Endothelial cell of umbilical vein (primary cell): ENCODE measurements at regions not wholly inside any gene's neighbourhood (a gene's known extent, or its start where the extent isn't known, plus 50 kb on each side); places are given as distances from the start of the nearest gene placed in this dataset.

Experiments
- BruUV-seq: library from RNA; stranded (reverse); fragments of 400-500 nt; replicated peaks from 2 replicates; lab custom pipeline; 2021; lab: Mats Ljungman, UMichigan
- CTCF ChIA-PET: fragments of 300-600, 350-600 bp; sonication (Branson Sonifier 250); formaldehyde crosslinking; loops from one replicate; lab custom pipeline; 2021; ENCODE audit warnings: antibody characterized with exemption, inconsistent platforms; lab: Charles Lee
- POLR2A ChIA-PET: fragments of 300-600, 350-600 bp; sonication (Branson Sonifier 250); formaldehyde crosslinking; loops from one replicate; lab custom pipeline; 2021; ENCODE audit warnings: antibody characterized with exemption, inconsistent platforms; lab: Charles Lee
- DNase-seq: peaks from one replicate; pipeline ENCODE4 v3.0.0-alpha.2; 2011; ENCODE audit warnings: low read depth, low spot score
- FAIRE-seq: peaks from 2 replicates; lab custom pipeline; 2011; peaks lifted over from hg19 to GRCh38; lab: Jason Lieb, UNC
- H2AFZ ChIP-seq: 2 replicates; pipeline ENCODE4 v1.6.0; 2012; ENCODE audit warnings: low read depth, low read length, control low read depth, inconsistent platforms
- H3K27ac ChIP-seq: 2 replicates; pipeline ENCODE4 v1.5.1; 2011; ENCODE audit warnings: low read depth, mild to moderate bottlenecking, control low read depth, low read length, moderate library complexity; ENCODE audit not compliant: insufficient read depth
- H3K27me3 ChIP-seq, 2 experiments: 2 replicates each; pipeline versions ENCODE4 v1.6.0 to v1.6.1; 2011; ENCODE audit warnings: low read length in 2 of 2, mixed read lengths in 1 of 2; ENCODE audit not compliant: control insufficient read depth in 2 of 2, insufficient read depth in 2 of 2
- H3K36me3 ChIP-seq, 2 experiments: 2 replicates in 1 of 2; 3 replicates in 1 of 2; pipeline ENCODE4 v1.5.1; 2011; ENCODE audit warnings: low read length in 2 of 2, mild to moderate bottlenecking in 1 of 2, moderate library complexity in 1 of 2; ENCODE audit not compliant: control insufficient read depth in 2 of 2, insufficient read depth in 2 of 2; ENCODE audit errors: extremely low read depth in 1 of 2
- H3K4me1 ChIP-seq: 3 replicates; pipeline ENCODE4 v1.5.1; 2011; ENCODE audit warnings: mild to moderate bottlenecking, low read length; ENCODE audit not compliant: control insufficient read depth, insufficient read depth; ENCODE audit errors: extremely low read depth
- H3K4me2 ChIP-seq: 2 replicates; pipeline ENCODE4 v1.6.1; 2011; ENCODE audit warnings: low read length, control low read depth, mixed read lengths; ENCODE audit not compliant: insufficient read depth
- H3K4me3 ChIP-seq, 3 experiments: fragments of 200-600 bp in 1 of 3; sonication (generic), shearing (Covaris generic) in 1 of 3; replicated peaks in 1 of 3; 2 replicates each; pipeline ENCODE4 v1.5.1; 2011 to 2016; ENCODE audit warnings: control low read depth in 3 of 3, low read length in 3 of 3, mild to moderate bottlenecking in 2 of 3, inconsistent platforms in 1 of 3, low read depth in 1 of 3, moderate library complexity in 1 of 3; ENCODE audit not compliant: insufficient read depth in 1 of 3
- H3K79me2 ChIP-seq: 2 replicates; pipeline ENCODE4 v1.6.0; 2012; ENCODE audit warnings: low read length, inconsistent platforms; ENCODE audit not compliant: control insufficient read depth, insufficient read depth
- H3K9ac ChIP-seq: replicated peaks from 2 replicates; pipeline ENCODE3; 2011; ENCODE audit warnings: low read length, control low read depth; ENCODE audit not compliant: insufficient read depth; ENCODE audit errors: extremely low read depth
- H3K9me1 ChIP-seq: replicated peaks from 3 replicates; pipeline ENCODE4 v1.6.0; 2011; ENCODE audit warnings: mild to moderate bottlenecking, low read length; ENCODE audit not compliant: control insufficient read depth, insufficient read depth; ENCODE audit errors: extremely low read depth
- H3K9me3 ChIP-seq: replicated peaks from 2 replicates; pipeline ENCODE4 v1.5.1; 2012; ENCODE audit warnings: low read length, inconsistent platforms; ENCODE audit not compliant: control insufficient read depth, insufficient read depth
- H4K20me1 ChIP-seq: replicated peaks from 2 replicates; pipeline ENCODE3; 2011; ENCODE audit warnings: mild to moderate bottlenecking, low read length; ENCODE audit not compliant: control insufficient read depth, insufficient read depth; ENCODE audit errors: extremely low read depth
- CTCF ChIP-seq, 2 donors: IDR thresholded peaks; 1 replicate in 1 of 2; 2 replicates in 1 of 2; pipeline ENCODE4 v1.5.1; 2011; ENCODE audit warnings: low read length in 2 of 2, mild to moderate bottlenecking in 2 of 2, moderate library complexity in 2 of 2, control low read depth in 1 of 2, inconsistent platforms in 1 of 2, low read depth in 1 of 2; ENCODE audit not compliant: insufficient read depth in 1 of 2; ENCODE audit errors: extremely low read depth in 1 of 2
- EZH2 ChIP-seq: IDR thresholded peaks from 2 replicates; pipeline ENCODE4 v1.6.1; 2012; ENCODE audit warnings: borderline replicate concordance, low read depth, mild to moderate bottlenecking, moderate library complexity, low read length, inconsistent platforms; ENCODE audit not compliant: severe bottlenecking
- FOS ChIP-seq: IDR thresholded peaks from 2 replicates; pipeline ENCODE4 v1.6.1; 2011; ENCODE audit warnings: mild to moderate bottlenecking, low read length, moderate library complexity, borderline replicate concordance; ENCODE audit not compliant: insufficient read depth
- GATA2 ChIP-seq: IDR thresholded peaks from 2 replicates; pipeline ENCODE4 v1.7.0; 2011; ENCODE audit warnings: low read depth, mild to moderate bottlenecking, moderate library complexity, mixed read lengths, low read length; ENCODE audit not compliant: insufficient read length, insufficient read depth
- JUN ChIP-seq: IDR thresholded peaks from 2 replicates; pipeline ENCODE4 v1.6.1; 2011; ENCODE audit warnings: borderline replicate concordance, low read depth; ENCODE audit not compliant: insufficient read length, insufficient read depth
- MAX ChIP-seq: IDR thresholded peaks from 2 replicates; pipeline ENCODE4 v1.6.1; 2011; ENCODE audit not compliant: insufficient read depth, insufficient read length
- MYC ChIP-seq: IDR thresholded peaks from one replicate; pipeline ENCODE4 v1.6.1; 2011; ENCODE audit warnings: mild to moderate bottlenecking, low read depth, low read length
- POLR2A ChIP-seq: IDR thresholded peaks from 2 replicates; pipeline ENCODE4 v1.6.1; 2012; ENCODE audit warnings: low read depth, mild to moderate bottlenecking, control low read depth, low read length
- POLR2AphosphoS5 ChIP-seq: IDR thresholded peaks from 2 replicates; pipeline ENCODE4 v1.6.1; 2012; ENCODE audit warnings: low read depth, mild to moderate bottlenecking, control low read depth, low read length, moderate library complexity; ENCODE audit not compliant: insufficient read depth
- dilution Hi-C: fragments of 300-500 bp; cut with MboI; formaldehyde crosslinking; loops from one replicate; pipeline ENCODE4 v1.15.0; 2019; ENCODE audit warnings: low sequenced_read_pairs; ENCODE audit not compliant: extremely low pct_ligation_motif_present
- intact Hi-C: fragments of 100-400 bp; cut with micrococcal nuclease; formaldehyde crosslinking; loops from one replicate; pipeline ENCODE4 v1.10.0; 2022

GRCh38 chr4:34628471-34628870 is 1615.8 kb downstream of the ARAP2 start:
- dilution Hi-C loops, result no loop called here
- Histone ChIP-seq H2AFZ (no peak overlapping the region), H3K9me3 (peaks cover 3% of the 10 kb centered on the region), H3K79me2 (no peaks in the 10 kb centered on the region), H3K4me3 (no peak overlapping the region), H3K27ac (no peak overlapping the region), H3K4me1 (no peaks in the 10 kb centered on the region), H3K36me3 (no peaks in the 10 kb centered on the region), H4K20me1 (no peaks in the 10 kb centered on the region), H3K9ac (no peak overlapping the region), H3K27me3 (no peaks in the 10 kb centered on the region), H3K9me1 (no peaks in the 10 kb centered on the region), H3K4me2 (no peak overlapping the region)
- DNase-seq, result no peak
- ChIA-PET POLR2A (no interaction called here), CTCF (no interaction called here)
- no TSS peak for BruUV-seq
- intact Hi-C loops, result no loop called here
- TF ChIP-seq JUN, result no peak
- no peak for TF ChIP-seq MAX
- no peak for TF ChIP-seq EZH2
- no peak for TF ChIP-seq MYC
- TF ChIP-seq FOS, result no peak
- FAIRE-seq, result no peak

- H2AFZ ChIP-seq, result no peak overlapping the region
- BruUV-seq, result no TSS peak
- TF ChIP-seq MYC (no peak), MAX (no peak), CTCF (IDR thresholded peaks at IDR 0.05; ENCODE audit: extremely low read depth in 1 of 2, insufficient read depth in 1 of 2, low read depth in 1 of 2, low read length in 2 of 2) (no peak), FOS (no peak), POLR2AphosphoS5 (no peak), POLR2A (no peak), JUN (no peak), GATA2 (no peak), EZH2 (no peak)
These were observed 1614.9 kb downstream of the ARAP2 start for GRCh38 chr4:34629451-34629850.

More at GRCh38 chr4:34629451-34629850, 1614.9 kb downstream of the ARAP2 start:
- H3K4me3 ChIP-seq, result no peak overlapping the region
- no peaks in the 10 kb centered on the region for H3K4me1 ChIP-seq
- no peak overlapping the region for H3K27ac ChIP-seq
- H4K20me1 ChIP-seq, result no peaks in the 10 kb centered on the region
- FAIRE-seq (no peak), DNase-seq (no peak)
- no peaks in the 10 kb centered on the region for H3K27me3 ChIP-seq
- intact Hi-C loops (no loop called here), dilution Hi-C loops (no loop called here)
- no peaks in the 10 kb centered on the region for H3K79me2 ChIP-seq
- no peaks in the 10 kb centered on the region for H3K9me1 ChIP-seq
- H3K9me3 ChIP-seq, result peaks cover 3% of the 10 kb centered on the region
- H3K4me2 ChIP-seq, result no peak overlapping the region
- H3K36me3 ChIP-seq, result no peaks in the 10 kb centered on the region
- ChIA-PET CTCF (no interaction called here), POLR2A (no interaction called here)
- no peak overlapping the region for H3K9ac ChIP-seq
